ENCODE measurements at regions not wholly inside any gene's neighbourhood (a gene's known extent, or its start where the extent isn't known, plus 50 kb on each side); places are given as distances from the start of the nearest gene placed in this dataset.

- H3K4me2 ChIP-seq (ENCODE audit: unreplicated experiment), result no peak overlapping the region
- no peaks in the 10 kb centered on the region for H3F3A ChIP-seq (ENCODE audit: insufficient read depth)
- H3K27ac ChIP-seq, result no peak overlapping the region
- H4K20me1 ChIP-seq (ENCODE audit: insufficient read depth), result no peaks in the 10 kb centered on the region
- TF ChIP-seq EZH2 (IDR thresholded peaks at IDR 0.05; ENCODE audit: insufficient read depth, poor library complexity, severe bottlenecking), result no peak
- no peak for TF ChIP-seq EZH2phosphoT487 (IDR thresholded peaks at IDR 0.05; ENCODE audit: insufficient read depth, low read depth)
- no peak overlapping the region for H3K9ac ChIP-seq
- no peak overlapping the region for H2AFZ ChIP-seq
- peaks cover 6% of the 10 kb centered on the region; the same call in 1 of the 2 replicates for H3K9me2 ChIP-seq (ENCODE audit: insufficient read depth)
- no peaks in the 10 kb centered on the region for H3K79me2 ChIP-seq (ENCODE audit: insufficient read depth)
- no peak for DNase-seq
- H3K4me1 ChIP-seq (ENCODE audit: insufficient read depth), result no peaks in the 10 kb centered on the region
- no peaks in the 10 kb centered on the region for H3K9me3 ChIP-seq (ENCODE audit: low read depth)
- no peaks in the 10 kb centered on the region for H3K27me3 ChIP-seq (replicated peaks; ENCODE audit: insufficient read depth)
- no peak overlapping the region for H3K4me3 ChIP-seq
- no peaks in the 10 kb centered on the region for H3K36me3 ChIP-seq (ENCODE audit: low read depth)
- in situ Hi-C loops (cut with MboI), result no loop called here
- 96% methylated on average over 2 of the region's 2 CpGs for WGBS, 2 experiments (ENCODE audit: low coverage in 1 of 2, low lambda C conversion rate in 2 of 2, missing lambda C conversion rate in 2 of 2)
Observed at GRCh38 chr7:81197266-81197665, 278.4 kb upstream of the SEMA3C start.

DNA sequence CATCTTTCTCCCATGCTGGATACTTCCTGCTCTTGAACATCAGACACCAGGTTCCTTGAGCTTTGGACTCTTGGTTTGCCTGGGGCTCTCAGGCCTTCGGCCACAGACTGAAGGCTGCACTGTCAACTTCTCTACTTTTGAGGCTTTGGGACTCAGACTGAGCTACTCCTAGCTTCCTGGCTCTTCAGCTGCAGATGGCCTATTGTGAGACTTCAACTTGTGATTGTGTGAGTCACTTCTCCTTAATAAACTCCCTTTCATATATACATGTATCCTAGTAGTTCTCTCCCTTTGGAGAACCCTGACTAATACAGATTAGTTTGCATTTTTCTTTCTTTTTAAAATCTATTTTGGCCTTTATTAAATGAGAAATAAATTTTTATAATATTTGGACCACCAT lies 276.2 kb upstream of the SEMA3C start:
- H3K9ac ChIP-seq, result no peak overlapping the region
- H3K4me2 ChIP-seq (ENCODE audit: unreplicated experiment), result no peak overlapping the region
- no peak overlapping the region for H3K4me3 ChIP-seq
- peak; percentile 33 for DNase-seq
- TF ChIP-seq EZH2phosphoT487 (IDR thresholded peaks at IDR 0.05; ENCODE audit: insufficient read depth, low read depth) (no peak), EZH2 (IDR thresholded peaks at IDR 0.05; ENCODE audit: insufficient read depth, poor library complexity, severe bottlenecking) (no peak)
- H3K4me1 ChIP-seq (ENCODE audit: insufficient read depth), result peaks cover 14% of the 10 kb centered on the region
- H4K20me1 ChIP-seq (ENCODE audit: insufficient read depth), result no peaks in the 10 kb centered on the region
- H3K27ac ChIP-seq, result no peak overlapping the region
- no peaks in the 10 kb centered on the region for H3K27me3 ChIP-seq (replicated peaks; ENCODE audit: insufficient read depth)
- H3K36me3 ChIP-seq (ENCODE audit: low read depth), result no peaks in the 10 kb centered on the region
- H2AFZ ChIP-seq, result no peak overlapping the region
- H3K9me2 ChIP-seq (ENCODE audit: insufficient read depth), result peaks cover 6% of the 10 kb centered on the region; the same call in 1 of the 2 replicates
- in situ Hi-C loops (cut with MboI), result no loop called here
- WGBS, 2 experiments (ENCODE audit: low coverage in 1 of 2, low lambda C conversion rate in 2 of 2, missing lambda C conversion rate in 2 of 2), result 100% methylated on average over 1 of the region's 1 CpG
- no peaks in the 10 kb centered on the region for H3K79me2 ChIP-seq (ENCODE audit: insufficient read depth)
- peaks cover 12% of the 10 kb centered on the region; the same call in 1 of the 2 replicates for H3F3A ChIP-seq (ENCODE audit: insufficient read depth)
- no peaks in the 10 kb centered on the region for H3K9me3 ChIP-seq (ENCODE audit: low read depth)

DNA sequence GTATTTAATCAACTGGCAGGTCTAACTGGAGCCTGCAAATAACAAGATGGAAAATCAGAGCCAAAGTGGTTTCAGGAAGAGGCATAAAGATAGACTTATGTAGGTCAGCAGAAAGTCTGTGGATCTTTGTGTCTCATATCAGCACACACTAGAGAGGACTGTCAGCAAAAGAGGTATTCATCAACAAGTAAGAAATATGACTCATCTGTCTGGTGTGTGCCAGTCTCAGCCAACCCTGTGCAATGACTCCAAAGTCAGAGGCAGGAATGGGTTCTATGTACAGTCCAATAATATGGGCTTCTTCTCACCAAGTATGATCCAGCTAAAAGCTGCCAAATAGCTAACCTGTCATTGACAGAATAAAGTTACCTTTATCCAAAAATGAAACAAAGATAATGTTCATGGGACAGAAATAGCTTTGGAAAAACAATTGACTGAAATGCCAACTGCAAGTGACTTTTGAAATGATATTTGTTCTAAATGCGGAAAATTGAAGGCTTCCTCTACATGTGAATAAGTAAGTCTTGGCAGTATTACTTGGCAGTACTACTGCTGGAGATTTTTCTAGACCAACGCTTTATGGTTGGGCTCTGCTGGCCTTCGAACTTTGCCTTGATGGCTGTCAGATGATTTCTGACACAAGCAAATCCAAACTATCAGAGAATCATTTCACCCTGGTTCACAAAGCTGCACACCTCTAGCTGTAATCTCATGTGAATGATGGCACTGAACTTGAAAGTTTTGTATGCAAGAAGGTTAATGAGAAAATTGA lies 272.3 kb upstream of the SEMA3C start:
- DNase-seq, result peak; percentile 70
- H3K27ac ChIP-seq, result 0 out of 2 replicates have a peak overlapping the region, but pooled peaks have one; percentile 7
- H3K79me2 ChIP-seq (ENCODE audit: insufficient read depth), result no peaks in the 10 kb centered on the region
- no peaks in the 10 kb centered on the region for H3K9me3 ChIP-seq (ENCODE audit: low read depth)
- TF ChIP-seq EZH2 (IDR thresholded peaks at IDR 0.05; ENCODE audit: insufficient read depth, poor library complexity, severe bottlenecking) (no peak), EZH2phosphoT487 (IDR thresholded peaks at IDR 0.05; ENCODE audit: insufficient read depth, low read depth) (no peak)
- H2AFZ ChIP-seq, result no peak overlapping the region
- H3K9ac ChIP-seq, result no peak overlapping the region
- in situ Hi-C loops (cut with MboI), result no loop called here
- H3K4me2 ChIP-seq (ENCODE audit: unreplicated experiment), result peak overlapping the region; percentile 46
- H3K4me1 ChIP-seq (ENCODE audit: insufficient read depth), result peaks cover 36% of the 10 kb centered on the region
- no peaks in the 10 kb centered on the region for H3K36me3 ChIP-seq (ENCODE audit: low read depth)
- H3K4me3 ChIP-seq, result no peak overlapping the region
- H3K27me3 ChIP-seq (replicated peaks; ENCODE audit: insufficient read depth), result no peaks in the 10 kb centered on the region
- 40 to 55% methylated on average over 3 of the region's 3 CpGs for WGBS, 2 experiments (ENCODE audit: low coverage in 1 of 2, low lambda C conversion rate in 2 of 2, missing lambda C conversion rate in 2 of 2)
- peaks cover 32% of the 10 kb centered on the region for H3F3A ChIP-seq (ENCODE audit: insufficient read depth)
- H4K20me1 ChIP-seq (ENCODE audit: insufficient read depth), result no peaks in the 10 kb centered on the region
- H3K9me2 ChIP-seq (ENCODE audit: insufficient read depth), result no peaks in the 10 kb centered on the region

- peak; percentile 30 for DNase-seq
- Histone ChIP-seq H3K27me3 (replicated peaks; ENCODE audit: insufficient read depth) (no peaks in the 10 kb centered on the region), H3K4me1 (ENCODE audit: insufficient read depth) (peaks cover 40% of the 10 kb centered on the region), H3K4me2 (ENCODE audit: unreplicated experiment) (peak overlapping the region; percentile 6), H2AFZ (0 out of 2 replicates have a peak overlapping the region, but pooled peaks have one; percentile 8), H3K9ac (no peak overlapping the region), H3K9me3 (ENCODE audit: low read depth) (no peaks in the 10 kb centered on the region), H3K4me3 (no peak overlapping the region), H4K20me1 (ENCODE audit: insufficient read depth) (no peaks in the 10 kb centered on the region), H3K79me2 (ENCODE audit: insufficient read depth) (no peaks in the 10 kb centered on the region), H3F3A (ENCODE audit: insufficient read depth) (peaks cover 35% of the 10 kb centered on the region), H3K27ac (no peak overlapping the region), H3K9me2 (ENCODE audit: insufficient read depth) (no peaks in the 10 kb centered on the region), H3K36me3 (ENCODE audit: low read depth) (no peaks in the 10 kb centered on the region)
- 5 to 18% methylated on average over 1 of the region's 1 CpG for WGBS, 2 experiments (ENCODE audit: low coverage in 1 of 2, low lambda C conversion rate in 2 of 2, missing lambda C conversion rate in 2 of 2)
- TF ChIP-seq EZH2phosphoT487 (IDR thresholded peaks at IDR 0.05; ENCODE audit: insufficient read depth, low read depth) (no peak), EZH2 (IDR thresholded peaks at IDR 0.05; ENCODE audit: insufficient read depth, poor library complexity, severe bottlenecking) (no peak)
- in situ Hi-C loops (cut with MboI), result no loop called here
Observed at GRCh38 chr7:81187753-81188152, 268.9 kb upstream of the SEMA3C start.
